KMS-11 (cell line): ENCODE measurements at regions not wholly inside any gene's neighbourhood (a gene's known extent, or its start where the extent isn't known, plus 50 kb on each side); places are given as distances from the start of the nearest gene placed in this dataset.
"Not testable (repeated sequence)": the region's sequence is repeated elsewhere in the genome, so short reads cannot be mapped to it uniquely, and the experiment has no call there.

Experiments used
- H2AFZ ChIP-seq: fragments of 200-600 bp; sonication (generic); 2 replicates; pipeline ENCODE4 v1.6.1; 2016; ENCODE audit warnings: antibody characterized with exemption, mixed run types, low read depth
- H3K27ac ChIP-seq: fragments of 200-600 bp; sonication (generic); 2 replicates; pipeline ENCODE4 v1.6.1; 2016; ENCODE audit warnings: mild to moderate bottlenecking, mixed run types
- H3K27me3 ChIP-seq: fragments of 200-600 bp; sonication (generic); 2 replicates; pipeline ENCODE4 v1.6.1; 2017; ENCODE audit warnings: mild to moderate bottlenecking, low read depth, mixed run types, moderate library complexity; ENCODE audit not compliant: insufficient read depth
- H3K36me3 ChIP-seq: fragments of 200-600 bp; sonication (generic); 2 replicates; pipeline ENCODE4 v1.6.1; 2017; ENCODE audit warnings: mild to moderate bottlenecking, mixed run types; ENCODE audit not compliant: insufficient read depth
- H3K4me1 ChIP-seq: fragments of 200-600 bp; sonication (generic); 2 replicates; pipeline ENCODE4 v1.6.1; 2016; ENCODE audit warnings: mild to moderate bottlenecking, low read depth, mixed run types; ENCODE audit not compliant: poor library complexity, severe bottlenecking
- H3K4me2 ChIP-seq: fragments of 200-600 bp; sonication (generic); 2 replicates; pipeline ENCODE4 v1.7.0; 2016; ENCODE audit warnings: mild to moderate bottlenecking, mixed run types
- H3K4me3 ChIP-seq: fragments of 200-600 bp; sonication (generic); IDR thresholded peaks from 2 replicates; pipeline ENCODE4 v1.6.1; 2017; ENCODE audit warnings: low read depth, low read length, mixed read lengths; ENCODE audit not compliant: insufficient read depth
- H3K79me2 ChIP-seq: fragments of 200-600 bp; sonication (generic); 2 replicates; pipeline ENCODE4 v1.6.1; 2016; ENCODE audit warnings: low read depth, mixed run types; ENCODE audit not compliant: insufficient read depth
- H3K9ac ChIP-seq: fragments of 200-600 bp; sonication (generic); 2 replicates; pipeline ENCODE4 v1.6.1; 2016; ENCODE audit warnings: mild to moderate bottlenecking, mixed run types
- H4K20me1 ChIP-seq: fragments of 200-600 bp; sonication (generic); 2 replicates; pipeline ENCODE4 v1.6.1; 2016; ENCODE audit warnings: mild to moderate bottlenecking, mixed run types; ENCODE audit not compliant: insufficient read depth
- CTCF ChIP-seq: fragments of 200-600 bp; sonication (generic); conservative IDR thresholded peaks from 2 replicates; pipeline ENCODE4 v1.6.1; 2017; ENCODE audit warnings: low read depth, mild to moderate bottlenecking, antibody characterized with exemption, low read length, moderate library complexity, mixed read lengths

- Histone ChIP-seq H4K20me1 (no peaks in the 10 kb centered on the region), H3K9ac (no peak overlapping the region), H3K27ac (no peak overlapping the region), H3K4me1 (no peaks in the 10 kb centered on the region), H3K4me2 (no peak overlapping the region), H3K4me3 (no peak overlapping the region), H3K79me2 (no peaks in the 10 kb centered on the region), H3K27me3 (no peaks in the 10 kb centered on the region), H3K36me3 (no peaks in the 10 kb centered on the region), H2AFZ (no peak overlapping the region)
- no peak for TF ChIP-seq CTCF
Observed at GRCh38 chr4:60683357-60683756, 516.8 kb upstream of the ADGRL3 start.

- H3K36me3 ChIP-seq = no peaks in the 10 kb centered on the region
- no peaks in the 10 kb centered on the region for H3K79me2 ChIP-seq
- no peak overlapping the region for H3K27ac ChIP-seq
- no peak for TF ChIP-seq CTCF
- H3K4me1 ChIP-seq = no peaks in the 10 kb centered on the region
- no peaks in the 10 kb centered on the region for H3K27me3 ChIP-seq
- H3K4me3 ChIP-seq = no peak overlapping the region
- no peak overlapping the region for H3K4me2 ChIP-seq
- H4K20me1 ChIP-seq = no peaks in the 10 kb centered on the region
- H3K9ac ChIP-seq = no peak overlapping the region
- no peak overlapping the region for H2AFZ ChIP-seq
Observed at GRCh38 chr4:60683973-60684372, 516.2 kb upstream of the ADGRL3 start.

- not testable (repeated sequence) for H3K9ac ChIP-seq, H3K4me3 ChIP-seq, H3K36me3 ChIP-seq, H3K27ac ChIP-seq, H3K79me2 ChIP-seq, H3K4me2 ChIP-seq, H3K4me1 ChIP-seq, H4K20me1 ChIP-seq, H2AFZ ChIP-seq, H3K27me3 ChIP-seq
Observed at GRCh38 chr4:60696062-60696461, 504.1 kb upstream of the ADGRL3 start.

GRCh38 chr4:60709061-60709460 lies 491.1 kb upstream of the ADGRL3 start:
- Histone ChIP-seq H3K9ac (no peak overlapping the region), H3K4me1 (no peaks in the 10 kb centered on the region)

GRCh38 chr4:60718874-60719273 lies 481.3 kb upstream of the ADGRL3 start:
- Histone ChIP-seq H2AFZ (no peak overlapping the region), H3K36me3 (no peaks in the 10 kb centered on the region), H3K4me2 (no peak overlapping the region), H3K4me3 (no peak overlapping the region), H3K4me1 (no peaks in the 10 kb centered on the region), H4K20me1 (no peaks in the 10 kb centered on the region), H3K27me3 (no peaks in the 10 kb centered on the region), H3K27ac (no peak overlapping the region), H3K79me2 (no peaks in the 10 kb centered on the region), H3K9ac (no peak overlapping the region)
- TF ChIP-seq CTCF = no peak

More at GRCh38 chr4:60709061-60709460, 491.1 kb upstream of the ADGRL3 start:
- H2AFZ ChIP-seq = no peak overlapping the region
- no peaks in the 10 kb centered on the region for H3K27me3 ChIP-seq
- no peaks in the 10 kb centered on the region for H4K20me1 ChIP-seq
- H3K4me2 ChIP-seq = no peak overlapping the region
- no peak for TF ChIP-seq CTCF
- no peaks in the 10 kb centered on the region for H3K36me3 ChIP-seq
- H3K4me3 ChIP-seq = no peak overlapping the region
- H3K27ac ChIP-seq = no peak overlapping the region
- no peaks in the 10 kb centered on the region for H3K79me2 ChIP-seq
